GM13976 (cell line): ENCODE measurements at regions not wholly inside any gene's neighbourhood (a gene's known extent, or its start where the extent isn't known, plus 50 kb on each side); places are given as distances from the start of the nearest gene placed in this dataset.

Source experiments
- DNase-seq: peaks from one replicate; pipeline ENCODE4 v3.0.0; 2012; ENCODE audit warnings: low spot score
- in situ Hi-C: fragments of 300-500 bp; cut with MboI; formaldehyde crosslinking; loops from one replicate; pipeline ENCODE4 v1.12.0; 2022; ENCODE audit warnings: low sequenced_read_pairs, mixed read lengths, inconsistent platforms; ENCODE audit not compliant: unreplicated experiment
- TF ChIP-seq, protein P1 (sequence below): IDR thresholded peaks from 2 replicates; pipeline ENCODE4 v1.5.1; 2012; ENCODE audit warnings: borderline replicate concordance, mild to moderate bottlenecking; ENCODE audit not compliant: insufficient read depth; ENCODE audit errors: extremely low read depth, missing control alignments, control extremely low read depth

DNA sequence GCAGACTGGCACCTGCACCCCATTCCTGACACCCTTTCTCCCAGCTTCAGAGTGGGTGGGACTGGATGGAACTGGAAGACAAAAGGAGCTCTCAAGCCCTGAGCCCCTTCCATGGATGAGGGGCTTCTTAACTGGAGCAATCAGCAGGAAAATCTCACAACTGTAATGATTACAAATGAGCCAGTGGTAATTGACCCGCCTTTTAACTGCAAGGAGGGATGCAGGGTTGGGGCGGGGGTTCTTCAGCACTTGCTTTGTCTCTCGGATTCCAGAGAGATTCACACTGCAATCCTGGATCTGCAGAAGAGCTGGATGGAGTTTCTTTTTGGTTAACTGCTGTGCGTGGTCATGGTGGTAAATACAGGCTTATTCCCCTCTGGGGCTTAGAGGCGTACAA is 160.1 kb upstream of the SHB start:
- DNase-seq = no peak
- in situ Hi-C loops = no loop called here
- TF ChIP-seq, protein P1, sequence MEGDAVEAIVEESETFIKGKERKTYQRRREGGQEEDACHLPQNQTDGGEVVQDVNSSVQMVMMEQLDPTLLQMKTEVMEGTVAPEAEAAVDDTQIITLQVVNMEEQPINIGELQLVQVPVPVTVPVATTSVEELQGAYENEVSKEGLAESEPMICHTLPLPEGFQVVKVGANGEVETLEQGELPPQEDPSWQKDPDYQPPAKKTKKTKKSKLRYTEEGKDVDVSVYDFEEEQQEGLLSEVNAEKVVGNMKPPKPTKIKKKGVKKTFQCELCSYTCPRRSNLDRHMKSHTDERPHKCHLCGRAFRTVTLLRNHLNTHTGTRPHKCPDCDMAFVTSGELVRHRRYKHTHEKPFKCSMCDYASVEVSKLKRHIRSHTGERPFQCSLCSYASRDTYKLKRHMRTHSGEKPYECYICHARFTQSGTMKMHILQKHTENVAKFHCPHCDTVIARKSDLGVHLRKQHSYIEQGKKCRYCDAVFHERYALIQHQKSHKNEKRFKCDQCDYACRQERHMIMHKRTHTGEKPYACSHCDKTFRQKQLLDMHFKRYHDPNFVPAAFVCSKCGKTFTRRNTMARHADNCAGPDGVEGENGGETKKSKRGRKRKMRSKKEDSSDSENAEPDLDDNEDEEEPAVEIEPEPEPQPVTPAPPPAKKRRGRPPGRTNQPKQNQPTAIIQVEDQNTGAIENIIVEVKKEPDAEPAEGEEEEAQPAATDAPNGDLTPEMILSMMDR = no peak

DNA sequence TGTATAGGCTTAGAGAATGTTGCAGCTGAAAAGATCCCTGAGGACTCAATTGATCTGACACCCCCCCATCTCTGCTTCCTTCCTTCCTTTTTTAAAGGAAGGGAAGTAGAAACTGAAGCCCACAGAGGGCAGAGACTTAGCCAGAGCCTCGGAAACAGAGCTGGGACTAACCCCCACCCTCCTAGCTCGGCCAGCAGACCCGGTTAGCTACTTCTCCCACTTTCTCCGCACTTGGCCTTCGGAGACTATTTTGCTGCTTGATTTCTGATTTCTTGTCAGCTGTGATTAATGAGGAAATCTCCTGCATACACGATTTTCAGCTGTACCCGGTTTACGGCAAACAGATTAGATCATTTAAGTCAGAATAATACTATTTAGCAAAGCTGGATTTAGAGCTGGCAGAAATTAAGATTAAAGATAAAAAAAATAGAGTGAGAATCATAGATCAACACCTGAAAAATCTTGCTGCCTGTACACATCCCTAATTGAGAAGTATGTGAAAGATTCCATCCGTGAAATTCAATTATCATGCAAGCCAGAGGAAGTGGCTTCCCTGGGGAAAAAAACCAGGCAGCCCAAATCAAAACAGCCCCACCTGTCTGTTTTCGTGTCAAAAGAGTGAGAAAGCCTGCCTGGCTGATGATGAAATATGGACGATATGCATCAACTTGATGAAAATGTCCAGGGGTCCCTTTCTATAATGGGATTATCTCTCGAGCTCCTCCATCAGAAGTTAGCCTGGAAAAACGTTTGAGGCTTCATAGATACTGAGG is 159.5 kb upstream of the SHB start:
- DNase-seq = no peak
- TF ChIP-seq, protein P1 = no peak
- in situ Hi-C loops = no loop called here

DNA sequence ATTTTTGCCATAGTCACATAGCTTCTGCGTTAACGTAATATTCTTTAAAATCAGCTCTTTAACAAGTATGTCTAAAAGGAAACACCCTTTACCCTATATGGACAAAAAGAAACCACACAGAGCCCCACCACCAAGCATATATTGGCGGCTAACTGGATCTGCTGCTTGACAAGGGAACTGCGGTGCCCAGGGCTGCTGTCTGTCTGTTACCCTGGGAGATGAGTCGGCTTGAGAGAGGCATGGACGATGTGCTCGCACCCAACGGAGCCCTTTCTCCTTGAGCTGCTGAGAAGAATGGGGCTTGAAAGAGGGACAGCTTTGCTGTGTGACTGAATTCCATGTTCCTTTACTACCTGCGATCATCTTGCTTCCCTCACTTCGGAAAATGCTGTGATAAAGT is 158.6 kb upstream of the SHB start:
- DNase-seq = no peak
- in situ Hi-C loops = no loop called here

DNA sequence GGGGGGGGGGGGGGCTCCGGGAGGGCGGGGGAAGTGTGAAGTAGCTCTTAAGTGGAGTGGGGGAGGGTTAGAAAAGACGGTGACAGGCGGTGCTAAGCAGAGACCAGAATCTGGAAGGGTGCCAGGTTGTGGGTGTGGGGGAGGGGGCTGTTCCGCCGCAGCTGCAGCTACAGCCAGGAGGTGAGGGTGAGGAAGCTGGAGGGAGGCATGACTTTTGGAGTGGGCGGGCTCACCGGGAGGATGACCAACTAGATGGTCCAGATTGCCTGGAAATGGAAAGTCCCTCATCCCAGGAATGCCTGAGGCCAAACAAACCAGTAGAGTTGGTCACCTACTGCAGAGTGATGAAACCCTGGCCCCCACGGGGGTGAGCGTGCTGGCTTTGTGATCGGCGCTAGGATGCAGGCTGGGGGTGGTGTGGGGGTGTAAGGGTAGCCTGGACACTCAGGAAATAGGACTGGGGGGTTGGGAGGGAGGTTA is 158.1 kb upstream of the SHB start:
- TF ChIP-seq, protein P1 = no peak
- DNase-seq = peak; percentile 75
- in situ Hi-C loops = no loop called here

More for the DNA sequence above, 158.6 kb upstream of the SHB start:
- TF ChIP-seq, protein P1 = no peak

DNA sequence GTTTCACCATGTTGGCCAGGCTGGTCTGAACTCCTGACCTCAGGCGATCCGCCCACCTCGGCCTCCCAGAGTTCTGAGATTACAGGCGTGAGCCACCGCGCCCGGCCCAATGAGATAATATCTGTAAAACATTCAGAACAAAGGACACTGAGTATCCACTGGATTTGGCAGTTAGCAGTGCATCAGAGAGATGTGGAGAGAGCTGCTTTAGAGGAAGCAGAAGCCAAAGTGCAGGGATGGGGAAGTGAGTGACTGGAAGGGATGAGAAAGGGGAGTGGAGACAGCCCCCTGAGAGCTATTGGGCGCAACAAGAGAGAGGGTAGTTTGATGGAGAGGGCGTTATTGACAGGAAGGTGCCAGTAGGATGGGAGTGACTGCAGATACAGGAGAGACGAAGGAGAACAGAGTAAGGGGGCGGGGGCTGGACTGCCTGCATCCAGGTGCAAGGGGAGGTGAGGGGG is 157.5 kb upstream of the SHB start:
- DNase-seq = no peak

DNA sequence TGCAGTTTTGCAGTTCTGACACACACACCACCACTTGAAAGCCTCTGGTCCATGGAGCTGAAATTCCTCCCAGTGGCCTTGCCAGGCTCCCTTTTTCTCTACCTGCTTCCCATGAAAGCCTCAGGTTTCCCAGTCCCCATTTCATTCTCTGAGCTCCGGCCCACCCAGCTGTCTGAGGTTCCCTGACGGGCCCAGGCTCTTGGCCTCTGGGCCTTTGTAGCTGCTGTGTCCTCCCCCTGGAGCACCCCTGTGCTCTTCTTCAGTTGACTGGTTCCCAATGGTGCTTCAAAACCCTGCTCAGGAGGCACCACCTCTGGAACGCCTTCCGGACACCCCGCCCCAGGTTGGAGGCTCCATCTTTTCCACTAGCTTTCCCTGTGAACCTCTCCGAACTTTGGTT is 155.9 kb upstream of the SHB start:
- in situ Hi-C loops = no loop called here
- TF ChIP-seq, protein P1 = no peak
- DNase-seq = no peak

More for the DNA sequence above, 157.5 kb upstream of the SHB start:
- in situ Hi-C loops = no loop called here
- TF ChIP-seq, protein P1 = no peak
